Prostate gland (tissue), 2 donors: ENCODE measurements at regions not wholly inside any gene's neighbourhood (a gene's known extent, or its start where the extent isn't known, plus 50 kb on each side); places are given as distances from the start of the nearest gene placed in this dataset.

Experiments
- POLR2A ChIP-seq: fragments of 450-650 bp; IDR thresholded peaks from one replicate; pipeline ENCODE4 v1.6.1; 2016; ENCODE audit warnings: antibody characterized with exemption, mild to moderate bottlenecking
- TF ChIP-seq, protein P1 (sequence below), 4 experiments: fragments of 200-600 bp in 2 of 4; fragments of 450-650 bp in 2 of 4; sonication (generic) in 2 of 4; IDR thresholded peaks; 1 replicate in 3 of 4; 2 replicates in 1 of 4; pipeline ENCODE4 v1.5.1; 2016 to 2019; ENCODE audit warnings: antibody characterized with exemption in 4 of 4, mild to moderate bottlenecking in 2 of 4, moderate library complexity in 2 of 4

- no peak for TF ChIP-seq POLR2A
- TF ChIP-seq, protein P1, sequence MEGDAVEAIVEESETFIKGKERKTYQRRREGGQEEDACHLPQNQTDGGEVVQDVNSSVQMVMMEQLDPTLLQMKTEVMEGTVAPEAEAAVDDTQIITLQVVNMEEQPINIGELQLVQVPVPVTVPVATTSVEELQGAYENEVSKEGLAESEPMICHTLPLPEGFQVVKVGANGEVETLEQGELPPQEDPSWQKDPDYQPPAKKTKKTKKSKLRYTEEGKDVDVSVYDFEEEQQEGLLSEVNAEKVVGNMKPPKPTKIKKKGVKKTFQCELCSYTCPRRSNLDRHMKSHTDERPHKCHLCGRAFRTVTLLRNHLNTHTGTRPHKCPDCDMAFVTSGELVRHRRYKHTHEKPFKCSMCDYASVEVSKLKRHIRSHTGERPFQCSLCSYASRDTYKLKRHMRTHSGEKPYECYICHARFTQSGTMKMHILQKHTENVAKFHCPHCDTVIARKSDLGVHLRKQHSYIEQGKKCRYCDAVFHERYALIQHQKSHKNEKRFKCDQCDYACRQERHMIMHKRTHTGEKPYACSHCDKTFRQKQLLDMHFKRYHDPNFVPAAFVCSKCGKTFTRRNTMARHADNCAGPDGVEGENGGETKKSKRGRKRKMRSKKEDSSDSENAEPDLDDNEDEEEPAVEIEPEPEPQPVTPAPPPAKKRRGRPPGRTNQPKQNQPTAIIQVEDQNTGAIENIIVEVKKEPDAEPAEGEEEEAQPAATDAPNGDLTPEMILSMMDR (IDR thresholded peaks at IDR 0.05), result no peak
Observed at GRCh38 chr2:20552847-20553246, 98.1 kb downstream of the HS1BP3 start.
